ENCODE measurements at regions not wholly inside any gene's neighbourhood (a gene's known extent, or its start where the extent isn't known, plus 50 kb on each side); places are given as distances from the start of the nearest gene placed in this dataset.
"Not testable (repeated sequence)": the region's sequence is repeated elsewhere in the genome, so short reads cannot be mapped to it uniquely, and the experiment has no call there.

GRCh38 chr3:152209060-152209459 is 59.7 kb upstream of the MBNL1 start:
- no peak for DNase-seq (ENCODE audit: low spot score in 2 of 2)
- H3K27me3 ChIP-seq (ENCODE audit: low read depth) = no peaks in the 10 kb centered on the region
- H3K36me3 ChIP-seq (replicated peaks) = no peaks in the 10 kb centered on the region
- no peaks in the 10 kb centered on the region; the same call in 1 of the 2 replicates for H3K4me1 ChIP-seq
- no peak overlapping the region for H3K4me3 ChIP-seq
- H3K9me3 ChIP-seq = no peaks in the 10 kb centered on the region
- in situ Hi-C loops (cut with MboI; ENCODE audit: low sequenced_read_pairs) = no loop called here

- no peaks in the 10 kb centered on the region; the same call in 1 of the 2 replicates for H3K4me1 ChIP-seq
- in situ Hi-C loops (cut with MboI; ENCODE audit: low sequenced_read_pairs) = no loop called here
- no peaks in the 10 kb centered on the region for H3K9me3 ChIP-seq
- no peak for DNase-seq (ENCODE audit: low spot score in 2 of 2)
- no peaks in the 10 kb centered on the region for H3K36me3 ChIP-seq (replicated peaks)
- H3K27me3 ChIP-seq (ENCODE audit: low read depth) = no peaks in the 10 kb centered on the region
- H3K4me3 ChIP-seq = no peak overlapping the region
Measured at GRCh38 chr3:152209776-152210175, 59.0 kb upstream of the MBNL1 start.

GRCh38 chr3:152210697-152211096 is 58.0 kb upstream of the MBNL1 start:
- no peak overlapping the region for H3K4me3 ChIP-seq
- no peak for DNase-seq (ENCODE audit: low spot score in 2 of 2)
- no peaks in the 10 kb centered on the region for H3K9me3 ChIP-seq
- H3K27me3 ChIP-seq (ENCODE audit: low read depth) = no peaks in the 10 kb centered on the region
- in situ Hi-C loops (cut with MboI; ENCODE audit: low sequenced_read_pairs) = no loop called here
- H3K36me3 ChIP-seq (replicated peaks) = no peaks in the 10 kb centered on the region
- no peaks in the 10 kb centered on the region; the same call in 1 of the 2 replicates for H3K4me1 ChIP-seq

- DNase-seq (ENCODE audit: low spot score in 2 of 2) = no peak
- in situ Hi-C loops (cut with MboI; ENCODE audit: low sequenced_read_pairs) = no loop called here
- Histone ChIP-seq H3K27me3 (ENCODE audit: low read depth) (no peaks in the 10 kb centered on the region), H3K4me1 (no peaks in the 10 kb centered on the region; the same call in 1 of the 2 replicates), H3K36me3 (replicated peaks) (no peaks in the 10 kb centered on the region), H3K9me3 (no peaks in the 10 kb centered on the region), H3K4me3 (no peak overlapping the region)
Measured at GRCh38 chr3:152211655-152212054, 57.1 kb upstream of the MBNL1 start.

- no peak for DNase-seq (ENCODE audit: low spot score in 2 of 2)
- Histone ChIP-seq H3K27me3 (ENCODE audit: low read depth) (no peaks in the 10 kb centered on the region), H3K9me3 (no peaks in the 10 kb centered on the region), H3K36me3 (replicated peaks) (no peaks in the 10 kb centered on the region), H3K4me3 (no peak overlapping the region), H3K4me1 (no peaks in the 10 kb centered on the region; the same call in 1 of the 2 replicates)
- in situ Hi-C loops (cut with MboI; ENCODE audit: low sequenced_read_pairs) = no loop called here
Measured at GRCh38 chr3:152213203-152213602, 55.5 kb upstream of the MBNL1 start.

GRCh38 chr3:152213938-152214337 is 54.8 kb upstream of the MBNL1 start:
- Histone ChIP-seq H3K4me1 (no peaks in the 10 kb centered on the region; the same call in 1 of the 2 replicates), H3K4me3 (no peak overlapping the region), H3K9me3 (no peaks in the 10 kb centered on the region), H3K36me3 (replicated peaks) (no peaks in the 10 kb centered on the region), H3K27me3 (ENCODE audit: low read depth) (no peaks in the 10 kb centered on the region)
- in situ Hi-C loops (cut with MboI; ENCODE audit: low sequenced_read_pairs) = no loop called here
- DNase-seq (ENCODE audit: low spot score in 2 of 2) = no peak

GRCh38 chr3:152216960-152217865 is 51.5 kb upstream of the MBNL1 start:
- DNase-seq (ENCODE audit: low spot score in 2 of 2); H3K4me1 ChIP-seq; in situ Hi-C loops (cut with MboI; ENCODE audit: low sequenced_read_pairs); H3K9me3 ChIP-seq; H3K36me3 ChIP-seq (replicated peaks); H3K27me3 ChIP-seq (ENCODE audit: low read depth); H3K4me3 ChIP-seq: not testable (repeated sequence)

- Histone ChIP-seq H3K4me3 (no peak overlapping the region), H3K9me3 (no peaks in the 10 kb centered on the region), H3K4me1 (no peaks in the 10 kb centered on the region; the same call in 1 of the 2 replicates), H3K36me3 (replicated peaks) (no peaks in the 10 kb centered on the region), H3K27me3 (ENCODE audit: low read depth) (0 out of 2 replicates have a peak, but pooled peaks cover 3% of the 10 kb centered on the region)
- no peak for DNase-seq (ENCODE audit: low spot score in 2 of 2)
- in situ Hi-C loops (cut with MboI; ENCODE audit: low sequenced_read_pairs) = no loop called here
Measured at GRCh38 chr3:152218602-152219001, 50.1 kb upstream of the MBNL1 start.

Measured in HAP-1 (cell line).